Motor neuron (in vitro differentiated cells): ENCODE measurements at regions not wholly inside any gene's neighbourhood (a gene's known extent, or its start where the extent isn't known, plus 50 kb on each side); places are given as distances from the start of the nearest gene placed in this dataset.

Experiments used
- ATAC-seq, 8 experiments: fragments of 200-7000 bp; cut with Tn5 transposase; replicated peaks in 6 of 8; 2 replicates each; pipeline ENCODE4 v1.8.0; 2021; ENCODE audit warnings: mild to moderate bottlenecking in 8 of 8, moderate library complexity in 8 of 8
- H3K27ac ChIP-seq, 2 donors: fragments of 250-450 bp; sonication (Bioruptor Pico); 2 replicates each; pipeline ENCODE4 v1.9.0; 2021; ENCODE audit warnings: antibody characterized with exemption in 2 of 2, mild to moderate bottlenecking in 2 of 2, moderate library complexity in 1 of 2
- H3K4me1 ChIP-seq, 2 donors: fragments of 250-450 bp; sonication (Bioruptor Pico); replicated peaks in 1 of 2; 2 replicates each; pipeline ENCODE4 v1.6.1; 2021; ENCODE audit warnings: antibody characterized with exemption in 2 of 2, mild to moderate bottlenecking in 2 of 2, moderate library complexity in 1 of 2
- H3K4me3 ChIP-seq, 5 donors: fragments of 250-450 bp; sonication (Bioruptor Pico); 2 replicates each; pipeline ENCODE4 v1.9.0; 2021; ENCODE audit warnings: antibody characterized with exemption in 5 of 5, mild to moderate bottlenecking in 5 of 5, moderate library complexity in 4 of 5
- WGBS, 10 experiments: fragments of 450-650 bp; shearing (Covaris generic); methylation state at CpG; one replicate each; pipeline ENCODE4 v1.0.0; 2022; 5-methylcytosine and 5-hydroxymethylcytosine counted together
- in situ Hi-C, 9 experiments: fragments of 400-800 bp; cut with MboI; loops; one replicate each; pipeline ENCODE4 v1.15.0; 2021; ENCODE audit warnings: low sequenced_read_pairs in 9 of 9, low pct_unique_long_range_greater_than_20kb in 2 of 9; ENCODE audit not compliant: unreplicated experiment in 9 of 9

DNA sequence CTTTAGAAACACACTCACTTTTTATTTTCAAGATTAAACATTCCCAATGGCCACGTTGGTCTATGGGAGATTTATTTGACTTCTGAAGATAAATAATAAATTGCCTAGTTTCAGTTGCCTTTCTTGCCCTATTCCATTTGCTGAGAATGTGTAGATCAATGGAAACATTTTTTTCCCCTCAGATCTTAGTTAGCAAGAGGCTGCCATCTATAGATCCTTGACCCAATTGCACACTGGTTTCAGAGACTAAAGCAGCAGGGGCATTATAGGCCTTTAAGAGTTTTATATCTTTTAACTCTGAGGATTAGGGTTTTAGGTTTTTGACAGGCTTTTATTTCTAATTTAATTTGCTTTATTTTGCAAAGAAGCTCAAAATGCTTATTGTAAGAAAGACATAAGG is 163.2 kb upstream of the GPR26 start:
- 0 to 89% (median 34%) methylated on average over 1 of the region's 1 CpG; no CpG with 5 or more reads in 2 of the 10 experiments for whole genome bisulfite sequencing, 10 experiments
- Histone ChIP-seq H3K27ac (no peak overlapping the region), H3K4me1 (peaks cover 9 to 18% of the 10 kb centered on the region in 2 donors), H3K4me3 (no peak overlapping the region)
- in situ Hi-C loops: no loop called here
- ATAC-seq: peak in 3 of 8 experiments; percentile 17 to 46 (median 29)

DNA sequence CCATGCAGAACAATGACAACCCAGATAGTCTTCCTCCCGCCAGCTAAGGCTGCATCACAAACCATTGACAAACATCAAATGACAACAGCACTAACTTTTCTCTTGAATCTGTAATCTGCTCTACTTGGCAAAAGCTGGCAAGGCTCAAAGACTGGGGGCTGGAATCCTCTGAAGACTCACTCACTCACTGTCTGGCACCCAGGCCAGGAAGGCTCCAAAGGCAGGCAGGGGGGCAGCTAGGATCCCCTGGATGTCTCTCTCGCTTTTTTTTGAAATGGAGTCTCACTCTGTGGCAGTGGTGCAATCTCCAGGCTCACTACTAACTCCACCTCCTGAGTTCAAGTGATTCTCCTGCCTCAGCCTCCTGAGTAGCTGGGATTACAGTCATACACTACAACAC is 159.7 kb upstream of the GPR26 start:
- no peaks in the 10 kb centered on the region for H3K4me1 ChIP-seq
- H3K27ac ChIP-seq: no peak overlapping the region
- H3K4me3 ChIP-seq: no peak overlapping the region
- ATAC-seq: no peak
- in situ Hi-C loops: no loop called here
- 40 to 86% (median 61%) methylated on average over 1 to 2 of the region's 2 CpGs; no CpG with 5 or more reads in 4 of the 10 experiments for WGBS, 10 experiments

- WGBS, 10 experiments: 0 to 86% (median 40%) methylated on average over 1 of the region's 1 CpG; no CpG with 5 or more reads in 4 of the 10 experiments
- ATAC-seq: peak in 1 of 8 experiments; percentile 51
These were observed 158.9 kb upstream of the GPR26 start for GRCh38 chr10:123507298-123507697.

GRCh38 chr10:123509338-123509737 is 156.8 kb upstream of the GPR26 start:
- 80 to 90% (median 85%) methylated on average over 1 to 2 of the region's 2 CpGs; no CpG with 5 or more reads in 6 of the 10 experiments for WGBS, 10 experiments
- no peak overlapping the region for H3K4me3 ChIP-seq
- no peak for ATAC-seq
- peaks cover 19 to 20% of the 10 kb centered on the region in 2 donors for H3K4me1 ChIP-seq
- in situ Hi-C loops: no loop called here
- no peak overlapping the region for H3K27ac ChIP-seq

More at GRCh38 chr10:123507298-123507697, 158.9 kb upstream of the GPR26 start:
- Histone ChIP-seq H3K27ac (no peak overlapping the region), H3K4me3 (no peak overlapping the region), H3K4me1 (peaks cover 0 to under 1% of the 10 kb centered on the region in 2 donors)
- in situ Hi-C loops: no loop called here

GRCh38 chr10:123512901-123513775 is 153.0 kb upstream of the GPR26 start:
- Histone ChIP-seq H3K4me1 (peaks cover 22 to 28% of the 10 kb centered on the region in 2 donors), H3K4me3 (no peak overlapping the region), H3K27ac (no peak overlapping the region)
- 13 to 71% (median 53%) methylated on average over 1 to 15 of the region's 16 CpGs for WGBS, 10 experiments
- peak in 5 of 8 experiments; percentile 52 to 87 (median 79) for ATAC-seq
- in situ Hi-C loops: no loop called here

DNA sequence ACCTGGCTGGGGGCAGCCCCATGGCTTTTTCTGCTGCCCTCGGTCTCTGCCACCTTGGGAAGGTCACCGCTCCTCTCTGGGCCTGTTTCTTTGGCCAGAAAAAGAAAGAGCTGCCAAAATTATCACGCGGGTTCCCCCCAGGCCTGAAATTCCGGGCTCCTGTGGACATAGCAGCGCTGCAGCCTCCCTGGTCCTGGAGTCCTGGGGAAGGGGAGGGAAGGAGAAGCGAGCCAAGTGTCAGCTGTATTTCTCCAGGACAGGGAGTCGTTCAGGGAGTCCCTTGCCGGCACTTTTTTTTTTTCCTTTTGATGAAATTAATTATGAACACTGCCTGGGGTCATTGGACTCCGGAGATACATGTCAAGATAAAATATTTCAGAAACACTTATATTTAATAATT is 152.3 kb upstream of the GPR26 start:
- WGBS, 10 experiments: 0 to 65% (median 33%) methylated on average over 1 to 5 of the region's 10 CpGs; no CpG with 5 or more reads in 1 of the 10 experiments
- peak in 3 of 8 experiments; percentile 54 to 62 (median 56) for ATAC-seq
- in situ Hi-C loops: no loop called here
- peaks cover 22 to 28% of the 10 kb centered on the region in 2 donors for H3K4me1 ChIP-seq
- H3K27ac ChIP-seq: no peak overlapping the region
- H3K4me3 ChIP-seq: no peak overlapping the region

GRCh38 chr10:123514996-123515395 is 151.2 kb upstream of the GPR26 start:
- H3K4me1 ChIP-seq: peaks cover 22 to 28% of the 10 kb centered on the region in 2 donors
- H3K27ac ChIP-seq: no peak overlapping the region
- no peak overlapping the region for H3K4me3 ChIP-seq
- WGBS, 10 experiments: 20 to 100% (median 90%) methylated on average over 1 to 4 of the region's 8 CpGs; no CpG with 5 or more reads in 4 of the 10 experiments
- in situ Hi-C loops: no loop called here
- no peak for ATAC-seq

DNA sequence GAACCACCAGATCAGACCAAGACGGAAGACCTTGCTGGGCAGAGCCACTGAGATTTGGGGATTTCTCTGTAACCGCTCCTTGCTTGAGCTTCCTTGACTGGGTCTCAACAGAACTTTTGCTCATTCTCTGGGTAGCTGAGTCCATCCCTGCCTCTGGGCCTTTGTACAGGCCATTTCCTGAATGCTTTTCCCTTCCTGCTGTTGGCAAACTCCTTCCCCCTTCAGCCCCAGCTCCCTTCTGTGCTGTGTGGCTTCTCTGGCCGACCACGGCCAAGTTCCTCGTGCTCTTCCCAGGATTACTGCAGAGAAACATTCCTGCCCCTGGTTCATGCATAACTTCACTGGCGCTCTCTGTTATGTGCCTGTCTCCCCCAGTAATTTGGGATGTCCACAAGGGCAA is 150.5 kb upstream of the GPR26 start:
- in situ Hi-C loops: no loop called here
- Histone ChIP-seq H3K27ac (no peak overlapping the region), H3K4me3 (no peak overlapping the region), H3K4me1 (peaks cover 22 to 28% of the 10 kb centered on the region in 2 donors)
- ATAC-seq: no peak
- WGBS, 10 experiments: 30 to 100% (median 84%) methylated on average over 1 to 5 of the region's 6 CpGs; no CpG with 5 or more reads in 2 of the 10 experiments

DNA sequence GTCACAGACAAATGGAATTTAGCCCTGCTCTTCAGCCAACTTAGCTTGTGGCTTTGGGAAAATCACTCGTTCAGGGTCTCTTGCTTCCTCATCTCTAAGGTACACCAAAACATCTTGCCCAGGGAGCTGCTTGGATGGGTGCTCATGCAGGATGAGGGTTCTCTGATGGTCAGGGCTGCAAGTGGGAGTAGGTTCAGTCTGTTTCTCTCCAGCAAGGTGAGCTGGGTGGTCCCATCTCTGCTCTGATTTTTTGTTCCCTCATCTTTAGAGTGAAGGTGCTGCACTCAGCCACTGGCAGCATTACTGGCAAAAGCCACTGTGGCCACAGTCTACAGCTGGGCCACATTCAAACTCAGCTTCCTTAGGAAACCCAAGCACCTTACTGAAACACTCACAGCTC is 149.9 kb upstream of the GPR26 start:
- WGBS, 10 experiments: 0 to 88% (median 79%) methylated on average over 1 of the region's 1 CpG; no CpG with 5 or more reads in 6 of the 10 experiments
- H3K4me1 ChIP-seq: peaks cover 22 to 28% of the 10 kb centered on the region in 2 donors
- in situ Hi-C loops: no loop called here
- no peak overlapping the region for H3K27ac ChIP-seq
- ATAC-seq: no peak
- H3K4me3 ChIP-seq: no peak overlapping the region

DNA sequence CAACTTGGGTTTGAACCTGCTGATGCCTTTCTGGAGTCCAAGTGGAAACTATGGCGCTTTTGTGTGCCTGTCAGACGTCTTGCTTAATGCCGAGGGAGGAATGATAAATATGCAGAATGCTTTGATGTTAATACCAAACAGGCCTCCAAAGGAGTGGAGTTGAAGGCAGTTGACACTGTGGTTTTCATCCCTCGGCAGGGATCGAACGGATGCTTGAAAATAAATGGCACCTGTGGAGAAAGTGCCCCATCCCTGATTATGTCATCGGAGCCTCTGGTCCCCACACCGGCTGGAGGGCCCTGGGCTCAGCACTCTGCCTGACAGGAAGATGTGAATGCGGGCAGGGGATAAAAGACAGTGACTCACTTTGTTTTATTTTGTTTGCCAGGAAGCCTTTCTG is 148.7 kb upstream of the GPR26 start:
- in situ Hi-C loops: no loop called here
- Histone ChIP-seq H3K27ac (no peak overlapping the region), H3K4me1 (peaks cover 22 to 26% of the 10 kb centered on the region in 2 donors), H3K4me3 (no peak overlapping the region)
- 17 to 57% (median 26%) methylated on average over 1 to 9 of the region's 9 CpGs; no CpG with 5 or more reads in 3 of the 10 experiments for WGBS, 10 experiments
- peak in 6 of 8 experiments; percentile 8 to 42 (median 32) for ATAC-seq

- Histone ChIP-seq H3K27ac (no peak overlapping the region), H3K4me1 (peaks cover 17 to 22% of the 10 kb centered on the region in 2 donors), H3K4me3 (no peak overlapping the region)
- no peak for ATAC-seq
- in situ Hi-C loops: no loop called here
- WGBS, 10 experiments: 50 to 100% (median 81%) methylated on average over 1 to 2 of the region's 4 CpGs; no CpG with 5 or more reads in 6 of the 10 experiments
These were observed 148.3 kb upstream of the GPR26 start for GRCh38 chr10:123517901-123518300.

- no peak overlapping the region for H3K27ac ChIP-seq
- H3K4me3 ChIP-seq: no peak overlapping the region
- ATAC-seq: no peak
- WGBS, 10 experiments: 67 to 100% (median 83%) methylated on average over 1 of the region's 1 CpG; no CpG with 5 or more reads in 7 of the 10 experiments
- peaks cover 8 to 13% of the 10 kb centered on the region in 2 donors for H3K4me1 ChIP-seq
- in situ Hi-C loops: no loop called here
These were observed 147.4 kb upstream of the GPR26 start for GRCh38 chr10:123518765-123519164.

DNA sequence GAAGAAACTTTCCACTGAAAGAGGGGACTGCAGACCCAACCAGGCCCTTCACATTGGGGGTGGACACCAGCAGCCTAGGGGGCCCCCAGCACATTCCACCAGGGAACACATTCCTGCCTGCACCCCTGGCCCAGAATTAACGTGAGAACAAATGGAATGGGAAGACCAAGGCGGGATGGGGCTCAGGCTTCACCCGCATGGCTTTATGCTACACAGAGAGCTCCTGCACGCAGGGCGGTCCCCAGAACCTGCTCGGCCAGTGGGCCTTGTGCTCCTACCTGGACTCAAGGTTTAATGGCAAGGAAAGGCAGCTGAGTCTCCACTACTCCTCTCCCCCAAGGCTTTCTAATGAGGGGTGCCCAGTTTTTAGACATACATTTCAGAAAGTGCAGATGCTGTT is 146.3 kb upstream of the GPR26 start:
- 48 to 82% (median 80%) methylated on average over 1 to 5 of the region's 6 CpGs; no CpG with 5 or more reads in 7 of the 10 experiments for WGBS, 10 experiments
- Histone ChIP-seq H3K4me3 (no peak overlapping the region), H3K27ac (no peak overlapping the region), H3K4me1 (peaks cover 3 to 8% of the 10 kb centered on the region in 2 donors)
- in situ Hi-C loops: no loop called here
- no peak for ATAC-seq
